ENCODE measurements at regions not wholly inside any gene's neighbourhood (a gene's known extent, or its start where the extent isn't known, plus 50 kb on each side); places are given as distances from the start of the nearest gene placed in this dataset.

GRCh38 chr4:123510221-123510620 is 113.6 kb downstream of the SPRY1 start:
- no peak for TF ChIP-seq CTCF (IDR thresholded peaks at IDR 0.05; ENCODE audit: low read depth, low read length)
- no peak overlapping the region for H3K4me3 ChIP-seq (ENCODE audit: low read depth, low read length)
- no peak overlapping the region for H3K27ac ChIP-seq
- no peaks in the 10 kb centered on the region for H3K36me3 ChIP-seq
- no peaks in the 10 kb centered on the region for H3K27me3 ChIP-seq (ENCODE audit: insufficient read depth, low read depth, severe bottlenecking)
- DNase-seq = no peak
- H3K9me3 ChIP-seq (ENCODE audit: severe bottlenecking) = no peaks in the 10 kb centered on the region

GRCh38 chr4:123510659-123511058 is 114.1 kb downstream of the SPRY1 start:
- Histone ChIP-seq H3K36me3 (no peaks in the 10 kb centered on the region), H3K9me3 (ENCODE audit: severe bottlenecking) (no peaks in the 10 kb centered on the region), H3K4me3 (ENCODE audit: low read depth, low read length) (no peak overlapping the region), H3K27me3 (ENCODE audit: insufficient read depth, low read depth, severe bottlenecking) (no peaks in the 10 kb centered on the region), H3K27ac (no peak overlapping the region)
- DNase-seq = no peak
- TF ChIP-seq CTCF (IDR thresholded peaks at IDR 0.05; ENCODE audit: low read depth, low read length) = no peak

GRCh38 chr4:123516576-123516975 is 120.0 kb downstream of the SPRY1 start:
- Histone ChIP-seq H3K27me3 (ENCODE audit: insufficient read depth, low read depth, severe bottlenecking) (no peaks in the 10 kb centered on the region), H3K4me3 (ENCODE audit: low read depth, low read length) (no peak overlapping the region), H3K27ac (no peak overlapping the region), H3K36me3 (no peaks in the 10 kb centered on the region), H3K9me3 (ENCODE audit: severe bottlenecking) (no peaks in the 10 kb centered on the region)
- TF ChIP-seq CTCF (IDR thresholded peaks at IDR 0.05; ENCODE audit: low read depth, low read length) = no peak
- DNase-seq = no peak

- Histone ChIP-seq H3K9me3 (ENCODE audit: severe bottlenecking) (no peaks in the 10 kb centered on the region), H3K27ac (no peak overlapping the region), H3K4me3 (ENCODE audit: low read depth, low read length) (no peak overlapping the region), H3K36me3 (no peaks in the 10 kb centered on the region), H3K27me3 (ENCODE audit: insufficient read depth, low read depth, severe bottlenecking) (no peaks in the 10 kb centered on the region)
- no peak for DNase-seq
- no peak for TF ChIP-seq CTCF (IDR thresholded peaks at IDR 0.05; ENCODE audit: low read depth, low read length)
Measured at GRCh38 chr4:123517176-123517575, 120.6 kb downstream of the SPRY1 start.

GRCh38 chr4:123517971-123518370 is 121.4 kb downstream of the SPRY1 start:
- no peak for TF ChIP-seq CTCF (IDR thresholded peaks at IDR 0.05; ENCODE audit: low read depth, low read length)
- no peaks in the 10 kb centered on the region for H3K27me3 ChIP-seq (ENCODE audit: insufficient read depth, low read depth, severe bottlenecking)
- no peak for DNase-seq

GRCh38 chr4:123520325-123520724 is 123.7 kb downstream of the SPRY1 start:
- no peak for DNase-seq
- TF ChIP-seq CTCF (IDR thresholded peaks at IDR 0.05; ENCODE audit: low read depth, low read length) = no peak
- Histone ChIP-seq H3K27me3 (ENCODE audit: insufficient read depth, low read depth, severe bottlenecking) (no peaks in the 10 kb centered on the region), H3K36me3 (no peaks in the 10 kb centered on the region), H3K27ac (no peak overlapping the region), H3K4me3 (ENCODE audit: low read depth, low read length) (no peak overlapping the region), H3K9me3 (ENCODE audit: severe bottlenecking) (no peaks in the 10 kb centered on the region)

More at GRCh38 chr4:123517971-123518370, 121.4 kb downstream of the SPRY1 start:
- Histone ChIP-seq H3K4me3 (ENCODE audit: low read depth, low read length) (no peak overlapping the region), H3K9me3 (ENCODE audit: severe bottlenecking) (no peaks in the 10 kb centered on the region), H3K27ac (no peak overlapping the region), H3K36me3 (no peaks in the 10 kb centered on the region)
